ENCODE measurements at regions not wholly inside any gene's neighbourhood (a gene's known extent, or its start where the extent isn't known, plus 50 kb on each side); places are given as distances from the start of the nearest gene placed in this dataset.
A peak's percentile ranks its signal among the peaks of the same experiment; 100 is the strongest.

DNA sequence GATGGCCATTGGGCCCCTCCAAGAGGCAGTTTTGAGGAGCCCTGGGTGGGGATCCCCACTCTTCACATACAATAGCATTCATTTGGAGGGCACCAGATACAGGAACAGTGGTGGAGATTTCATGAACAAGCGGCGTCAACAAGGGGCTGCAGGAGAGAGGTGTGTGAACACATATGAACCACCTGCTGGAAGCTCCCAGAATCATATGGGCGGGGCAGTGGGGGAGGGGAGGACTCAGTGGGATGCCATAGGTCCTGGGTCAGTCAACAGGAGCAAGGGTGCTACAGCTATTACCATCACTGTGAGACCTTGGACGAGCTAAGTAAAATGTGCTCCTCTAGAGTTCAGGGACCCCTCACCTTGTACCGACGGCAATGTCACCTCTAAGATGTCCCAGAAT, 100.4 kb upstream of the IRF2BP2 start:
- Mint-ChIP-seq H3K27me3 (peaks cover under 1% of the 10 kb centered on the region), H3K27ac (no peak overlapping the region), H3K4me1 (peaks cover 4% of the 10 kb centered on the region), H3K4me3 (no peak overlapping the region), H3K9me3 (peaks cover 9% of the 10 kb centered on the region), H3K36me3 (ENCODE audit: low read depth) (peaks cover 4% of the 10 kb centered on the region)
- no peak for DNase-seq
- POLR2A ChIA-PET: no interaction called here
- CTCF ChIA-PET: interaction anchor here (0.6 to 4.0 kb wide), 3 partner anchors 8 to 374 kb away, joined by 3 to 18 read pairs (median 3); no protein-coding TSS in a partner anchor

DNA sequence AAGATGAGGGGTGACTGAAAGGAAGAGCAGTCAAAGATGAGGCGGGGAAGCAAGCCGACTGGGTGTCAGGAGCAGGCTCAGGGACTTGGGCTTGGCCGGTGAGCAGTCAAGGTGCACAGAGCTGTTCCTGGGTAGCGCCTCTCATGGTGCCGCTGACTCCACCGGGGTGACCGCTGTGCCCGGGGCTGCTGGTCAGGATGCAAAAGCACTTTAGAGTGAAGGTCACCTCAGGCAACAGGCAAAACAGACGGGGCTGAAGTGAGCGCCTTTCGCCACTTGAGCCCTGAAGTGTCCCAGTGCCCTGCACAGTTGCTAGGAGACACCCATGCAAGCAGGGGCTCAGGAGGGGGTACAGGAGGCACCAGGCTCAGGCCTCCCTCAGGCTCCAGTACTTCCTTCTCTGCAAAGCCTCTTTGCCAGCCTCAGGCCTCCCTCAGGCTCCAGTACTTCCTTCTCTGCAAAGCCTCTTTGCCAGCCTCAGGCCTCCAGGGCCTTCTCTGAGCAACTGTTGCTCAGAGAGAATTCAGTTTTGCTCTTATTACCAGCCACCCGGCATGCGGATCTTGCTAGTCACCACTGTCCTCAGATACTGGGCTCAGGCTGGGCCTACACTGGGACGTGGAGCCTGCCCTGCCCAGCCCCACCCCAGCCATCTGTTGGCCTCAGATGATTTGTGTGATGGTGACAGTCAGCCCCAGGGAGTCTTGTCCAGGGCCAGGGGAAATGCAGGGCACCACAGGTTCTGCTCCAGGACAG, 99.7 kb upstream of the IRF2BP2 start:
- peaks cover 2% of the 10 kb centered on the region for H3K27me3 Mint-ChIP-seq
- no peak overlapping the region for H3K27ac Mint-ChIP-seq
- ChIA-PET POLR2A (no interaction called here), CTCF (interaction anchor here (0.6 to 4.0 kb wide), 4 partner anchors 7 to 374 kb away, joined by 3 to 18 read pairs (median 3); no protein-coding TSS in a partner anchor)
- H3K4me3 Mint-ChIP-seq: no peak overlapping the region
- H3K4me1 Mint-ChIP-seq: peaks cover 5% of the 10 kb centered on the region
- peaks cover 4% of the 10 kb centered on the region for H3K36me3 Mint-ChIP-seq (ENCODE audit: low read depth)
- peaks cover 9% of the 10 kb centered on the region for H3K9me3 Mint-ChIP-seq
- no peak for DNase-seq

DNA sequence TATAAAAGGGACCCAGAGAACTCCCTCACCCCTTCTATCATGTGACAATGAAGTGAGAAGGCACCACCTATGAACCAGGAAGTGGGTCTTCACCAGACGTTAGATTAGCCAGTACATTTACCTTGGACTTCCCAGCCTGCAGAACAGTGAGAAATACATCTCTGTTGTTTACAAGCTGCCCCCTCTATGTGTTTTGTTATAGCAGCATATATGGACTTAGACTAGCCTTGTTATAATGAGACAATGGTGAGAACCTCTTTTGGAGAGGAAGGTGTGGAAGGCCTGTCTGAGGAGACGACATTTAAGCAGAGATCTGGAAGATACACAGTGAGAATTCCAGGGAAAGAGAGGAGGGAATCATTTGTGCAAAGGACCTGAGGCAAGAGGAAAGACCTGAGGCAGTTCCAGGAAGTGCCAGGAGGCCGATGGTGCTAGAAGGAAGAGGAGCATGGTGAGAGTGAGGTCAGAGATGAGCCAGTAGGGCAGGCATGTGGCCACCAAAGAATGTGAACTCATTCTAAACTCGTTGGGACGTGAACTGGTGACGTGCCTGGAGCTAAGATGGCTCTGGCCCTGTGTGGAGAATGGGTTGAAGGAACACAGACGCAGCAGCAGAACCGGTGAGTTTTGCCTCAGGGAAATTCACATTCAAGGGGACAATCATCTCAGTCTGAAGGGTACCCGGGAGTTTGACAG, 98.9 kb upstream of the IRF2BP2 start:
- no peak overlapping the region for H3K4me3 Mint-ChIP-seq
- no peak for DNase-seq
- ChIA-PET CTCF (interaction anchor here (1.3 kb wide), 1 partner anchor 13 kb away, joined by 3 read pairs; no protein-coding TSS in a partner anchor), POLR2A (no interaction called here)
- peak overlapping the region; percentile 15 for H3K27ac Mint-ChIP-seq
- H3K4me1 Mint-ChIP-seq: peaks cover 3% of the 10 kb centered on the region
- peaks cover 4% of the 10 kb centered on the region for H3K36me3 Mint-ChIP-seq (ENCODE audit: low read depth)
- peaks cover 9% of the 10 kb centered on the region for H3K9me3 Mint-ChIP-seq
- peaks cover 7% of the 10 kb centered on the region for H3K27me3 Mint-ChIP-seq

DNA sequence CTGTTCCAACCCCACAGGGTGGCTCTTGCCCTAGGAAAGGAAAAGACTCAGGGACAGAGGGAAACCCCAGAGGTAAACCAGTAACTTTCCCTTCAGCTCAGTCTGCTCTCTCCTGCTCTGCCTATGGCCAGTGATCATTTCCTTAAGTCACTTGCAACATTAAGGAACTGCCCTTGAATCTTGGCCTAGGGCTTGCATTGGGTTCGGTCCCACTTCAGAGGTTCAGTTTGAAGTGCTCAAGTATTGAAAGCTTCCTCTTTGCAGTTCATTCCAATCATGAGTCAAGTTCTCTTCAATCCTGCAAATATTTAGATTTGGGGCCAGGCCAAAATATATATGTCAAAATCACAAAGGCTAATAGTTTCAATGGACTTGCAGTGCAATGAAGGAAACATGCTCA, 97.7 kb upstream of the IRF2BP2 start:
- Mint-ChIP-seq H3K27me3 (peaks cover 9% of the 10 kb centered on the region), H3K4me1 (peaks cover 3% of the 10 kb centered on the region), H3K27ac (no peak overlapping the region), H3K9me3 (peaks cover 9% of the 10 kb centered on the region), H3K4me3 (no peak overlapping the region), H3K36me3 (ENCODE audit: low read depth) (peaks cover 4% of the 10 kb centered on the region)
- DNase-seq: no peak
- CTCF ChIA-PET: interaction anchor here (1.6 kb wide), 1 partner anchor 50 kb away, joined by 6 read pairs; no protein-coding TSS in a partner anchor
- POLR2A ChIA-PET: no interaction called here

DNA sequence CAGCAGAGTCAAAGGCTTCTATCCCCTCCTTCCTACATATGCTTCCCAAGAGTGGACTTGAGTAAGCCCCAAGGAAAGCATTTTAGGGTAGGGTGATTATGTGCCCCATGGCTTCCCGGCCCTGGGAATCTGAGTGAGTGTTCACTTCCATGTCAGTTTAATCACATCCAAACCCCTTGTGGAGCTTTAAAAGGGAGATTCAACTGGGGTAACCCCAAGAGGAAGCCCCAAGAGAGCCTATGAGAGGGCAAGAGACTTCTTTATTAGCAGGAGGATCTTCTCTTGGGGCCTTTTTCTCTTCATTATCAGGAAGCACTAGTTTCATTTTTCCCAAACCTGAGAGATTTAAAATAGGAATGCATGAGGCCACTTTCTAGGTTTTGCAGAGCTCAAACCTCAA, 97.0 kb upstream of the IRF2BP2 start:
- CTCF ChIA-PET: interaction anchor here (1.6 kb wide), 1 partner anchor 49 kb away, joined by 6 read pairs; no protein-coding TSS in a partner anchor
- peaks cover 9% of the 10 kb centered on the region for H3K9me3 Mint-ChIP-seq
- POLR2A ChIA-PET: no interaction called here

DNA sequence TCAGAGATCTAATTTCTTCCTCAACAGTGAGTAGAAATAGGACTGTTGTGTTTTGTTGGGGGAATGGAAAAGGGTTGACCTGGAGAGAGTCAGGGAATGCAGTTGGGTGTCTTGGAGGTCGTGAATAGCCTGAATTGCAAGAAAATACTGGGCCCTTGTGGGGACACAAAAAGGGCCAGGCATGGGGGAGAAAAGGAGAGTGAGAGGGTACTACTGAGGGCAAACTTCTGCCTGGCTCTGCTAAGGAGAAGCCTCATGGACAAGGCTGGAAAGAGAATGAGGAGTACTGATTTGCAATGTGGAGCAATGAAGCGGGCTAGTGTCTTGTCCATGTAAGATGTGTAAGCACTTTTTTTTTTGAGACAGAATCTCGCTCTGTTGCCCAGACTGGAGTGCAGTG, 96.2 kb upstream of the IRF2BP2 start:
- H3K27ac Mint-ChIP-seq: no peak overlapping the region
- peaks cover 4% of the 10 kb centered on the region for H3K36me3 Mint-ChIP-seq (ENCODE audit: low read depth)
- H3K4me1 Mint-ChIP-seq: peaks cover 3% of the 10 kb centered on the region
- no peak overlapping the region for H3K4me3 Mint-ChIP-seq
- H3K27me3 Mint-ChIP-seq: peaks cover 9% of the 10 kb centered on the region
- POLR2A ChIA-PET: no interaction called here
- CTCF ChIA-PET: interaction anchor here (1.0 to 1.9 kb wide), 5 partner anchors 9 to 51 kb away, joined by 3 to 9 read pairs (median 4); no protein-coding TSS in a partner anchor
- H3K9me3 Mint-ChIP-seq: peaks cover 9% of the 10 kb centered on the region
- DNase-seq: no peak

More for the DNA sequence above, 97.0 kb upstream of the IRF2BP2 start:
- Mint-ChIP-seq H3K27ac (no peak overlapping the region), H3K4me3 (no peak overlapping the region), H3K4me1 (peaks cover 3% of the 10 kb centered on the region), H3K36me3 (ENCODE audit: low read depth) (peaks cover 4% of the 10 kb centered on the region), H3K27me3 (peaks cover 9% of the 10 kb centered on the region)
- DNase-seq: no peak

DNA sequence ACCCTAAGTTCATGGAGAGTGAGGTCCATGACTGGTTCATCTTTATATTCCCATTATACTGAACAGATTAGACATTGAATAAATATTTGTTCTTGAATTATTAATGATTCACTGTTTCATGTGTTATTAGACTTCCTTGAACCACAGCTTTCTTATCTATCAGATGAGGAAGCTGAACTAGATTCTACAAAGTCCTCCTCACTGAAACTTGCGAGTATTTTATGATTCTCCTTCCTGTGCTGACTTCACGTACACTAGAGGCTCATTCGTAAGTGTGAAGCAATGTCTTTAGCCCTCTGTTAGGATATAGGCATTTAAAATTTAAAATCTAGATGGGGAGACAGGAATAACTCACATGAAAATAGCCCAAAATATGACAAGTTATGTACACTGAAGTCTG, 95.6 kb upstream of the IRF2BP2 start:
- no peak overlapping the region for H3K4me3 Mint-ChIP-seq
- H3K9me3 Mint-ChIP-seq: peaks cover 9% of the 10 kb centered on the region
- peaks cover 3% of the 10 kb centered on the region for H3K4me1 Mint-ChIP-seq
- H3K27me3 Mint-ChIP-seq: peaks cover 9% of the 10 kb centered on the region
- POLR2A ChIA-PET: no interaction called here
- H3K27ac Mint-ChIP-seq: no peak overlapping the region
- no peak for DNase-seq
- H3K36me3 Mint-ChIP-seq (ENCODE audit: low read depth): peaks cover 4% of the 10 kb centered on the region
- CTCF ChIA-PET: interaction anchor here (1.0 to 1.9 kb wide), 5 partner anchors 10 to 124 kb away, joined by 3 to 9 read pairs (median 3); no protein-coding TSS in a partner anchor

DNA sequence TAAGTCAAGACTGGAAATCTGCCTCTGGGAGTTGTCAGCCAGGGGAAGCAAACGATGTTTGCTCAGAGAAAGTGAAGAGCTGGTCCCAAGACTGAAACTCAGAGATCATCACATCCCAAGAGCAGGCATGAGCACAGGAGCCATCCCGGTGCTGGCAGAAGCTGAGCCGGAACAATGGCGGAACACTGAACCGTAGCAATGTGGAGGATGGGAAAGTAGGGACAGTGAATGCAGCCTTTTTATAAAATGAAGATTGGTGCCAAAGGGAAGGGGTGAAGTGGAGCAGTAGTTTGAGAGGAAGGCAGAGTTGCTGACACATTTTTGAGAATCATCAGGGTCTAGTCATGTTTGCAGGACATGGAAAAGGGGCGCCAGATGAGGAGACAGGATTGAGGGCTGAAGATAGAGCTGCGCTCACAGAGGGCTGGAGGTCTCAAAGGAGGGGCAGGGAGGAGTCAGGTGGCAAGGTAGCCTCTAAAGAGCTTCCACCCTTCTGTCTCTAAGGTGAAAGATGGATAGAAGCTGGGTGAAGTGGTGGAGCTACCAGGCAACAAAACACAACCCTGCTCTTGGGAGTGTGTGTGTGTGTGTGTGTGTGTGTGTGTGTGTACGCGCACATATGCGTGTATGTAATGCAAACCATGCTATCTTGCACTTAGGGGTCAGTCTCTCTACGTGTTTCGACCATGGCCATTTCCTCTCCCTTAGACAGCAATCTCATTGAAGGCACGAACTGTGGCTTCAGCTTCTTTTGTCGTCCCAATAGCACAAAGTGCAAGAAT, 94.3 kb upstream of the IRF2BP2 start:
- ChIA-PET CTCF (interaction anchor here (1.0 to 1.9 kb wide), 9 partner anchors 9 to 186 kb away, joined by 3 to 9 read pairs (median 3); no protein-coding TSS in a partner anchor), POLR2A (no interaction called here)
- H3K27ac Mint-ChIP-seq: no peak overlapping the region

DNA sequence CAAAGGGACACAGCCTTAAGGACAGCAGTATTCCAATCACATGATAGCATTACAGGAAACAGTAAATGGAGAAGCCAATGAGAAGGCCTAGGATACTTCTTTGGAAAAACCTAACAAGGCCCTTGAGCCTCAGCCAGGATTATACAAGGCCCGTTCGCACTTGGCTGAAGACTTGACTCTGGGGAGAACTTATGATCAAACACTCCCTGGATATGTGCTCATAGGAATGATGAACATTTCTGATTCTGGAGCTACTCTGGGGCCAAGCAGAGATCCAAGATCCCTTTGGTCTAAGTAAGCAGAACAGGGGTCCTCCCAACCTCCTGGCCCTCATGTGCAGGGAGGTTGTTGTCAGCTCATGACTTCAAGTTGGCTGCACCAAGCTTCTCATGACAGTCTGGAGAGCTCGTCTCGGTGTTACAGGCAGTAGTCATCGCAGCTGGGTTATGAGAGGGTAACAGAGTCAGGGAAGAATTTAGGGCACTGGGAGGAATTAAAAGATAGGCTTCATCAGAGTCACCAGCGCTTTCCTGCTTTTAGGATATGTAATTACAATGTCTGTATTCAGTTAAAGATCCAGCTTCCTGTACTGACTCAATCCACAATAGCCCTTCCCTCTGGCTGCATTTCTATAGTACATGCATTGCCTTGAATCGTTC, 92.5 kb upstream of the IRF2BP2 start:
- H3K27ac Mint-ChIP-seq: no peak overlapping the region
- CTCF ChIA-PET: interaction anchor here (0.6 to 2.4 kb wide), 10 partner anchors 9 to 382 kb away, joined by 3 to 18 read pairs (median 4); no protein-coding TSS in a partner anchor
- peaks cover 5% of the 10 kb centered on the region for H3K4me1 Mint-ChIP-seq
- H3K9me3 Mint-ChIP-seq: no peaks in the 10 kb centered on the region
- POLR2A ChIA-PET: no interaction called here
- no peak overlapping the region for H3K4me3 Mint-ChIP-seq
- peaks cover 9% of the 10 kb centered on the region for H3K27me3 Mint-ChIP-seq
- H3K36me3 Mint-ChIP-seq (ENCODE audit: low read depth): peaks cover 4% of the 10 kb centered on the region
- no peak for DNase-seq

More for the DNA sequence above, 94.3 kb upstream of the IRF2BP2 start:
- Mint-ChIP-seq H3K4me1 (peaks cover 5% of the 10 kb centered on the region), H3K9me3 (peaks cover 9% of the 10 kb centered on the region), H3K27me3 (peaks cover 9% of the 10 kb centered on the region), H3K4me3 (no peak overlapping the region), H3K36me3 (ENCODE audit: low read depth) (peaks cover 4% of the 10 kb centered on the region)
- no peak for DNase-seq

DNA sequence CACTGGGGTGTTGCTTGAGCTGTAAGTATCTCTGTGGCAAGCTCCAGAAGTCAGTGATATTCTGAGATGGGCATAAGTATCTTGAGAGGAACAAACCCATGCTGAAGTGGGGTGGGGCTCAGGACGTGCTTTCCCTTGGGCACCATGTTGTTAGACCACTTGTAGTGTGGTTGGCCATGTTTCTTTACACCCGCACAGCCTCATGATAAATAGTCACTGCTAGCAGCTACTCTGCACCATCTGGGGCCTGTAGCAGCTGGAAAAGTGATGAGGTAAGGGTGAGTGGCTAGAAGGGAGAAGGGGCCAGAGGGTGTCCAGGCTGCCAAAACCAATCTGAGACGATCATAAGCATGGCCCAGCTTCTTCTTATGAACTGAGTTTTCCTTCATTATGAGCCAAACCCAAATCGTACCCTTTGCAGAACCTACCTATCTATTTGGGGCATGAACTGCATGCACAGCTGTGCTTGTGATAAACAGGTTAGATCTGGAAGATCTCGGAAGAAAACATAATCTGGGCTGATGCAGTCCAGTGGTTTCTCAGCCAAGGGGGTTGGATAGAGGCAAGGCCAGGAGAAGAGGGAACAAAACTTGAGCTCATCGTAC, 91.9 kb upstream of the IRF2BP2 start:
- peaks cover 5% of the 10 kb centered on the region for H3K4me1 Mint-ChIP-seq
- peaks cover 4% of the 10 kb centered on the region for H3K36me3 Mint-ChIP-seq (ENCODE audit: low read depth)
- ChIA-PET CTCF (interaction anchor here (0.6 to 2.4 kb wide), 11 partner anchors 9 to 382 kb away, joined by 3 to 18 read pairs (median 3); no protein-coding TSS in a partner anchor), POLR2A (no interaction called here)
- H3K9me3 Mint-ChIP-seq: no peaks in the 10 kb centered on the region
- H3K4me3 Mint-ChIP-seq: no peak overlapping the region
- H3K27me3 Mint-ChIP-seq: peaks cover 9% of the 10 kb centered on the region
- no peak for DNase-seq
- H3K27ac Mint-ChIP-seq: no peak overlapping the region

DNA sequence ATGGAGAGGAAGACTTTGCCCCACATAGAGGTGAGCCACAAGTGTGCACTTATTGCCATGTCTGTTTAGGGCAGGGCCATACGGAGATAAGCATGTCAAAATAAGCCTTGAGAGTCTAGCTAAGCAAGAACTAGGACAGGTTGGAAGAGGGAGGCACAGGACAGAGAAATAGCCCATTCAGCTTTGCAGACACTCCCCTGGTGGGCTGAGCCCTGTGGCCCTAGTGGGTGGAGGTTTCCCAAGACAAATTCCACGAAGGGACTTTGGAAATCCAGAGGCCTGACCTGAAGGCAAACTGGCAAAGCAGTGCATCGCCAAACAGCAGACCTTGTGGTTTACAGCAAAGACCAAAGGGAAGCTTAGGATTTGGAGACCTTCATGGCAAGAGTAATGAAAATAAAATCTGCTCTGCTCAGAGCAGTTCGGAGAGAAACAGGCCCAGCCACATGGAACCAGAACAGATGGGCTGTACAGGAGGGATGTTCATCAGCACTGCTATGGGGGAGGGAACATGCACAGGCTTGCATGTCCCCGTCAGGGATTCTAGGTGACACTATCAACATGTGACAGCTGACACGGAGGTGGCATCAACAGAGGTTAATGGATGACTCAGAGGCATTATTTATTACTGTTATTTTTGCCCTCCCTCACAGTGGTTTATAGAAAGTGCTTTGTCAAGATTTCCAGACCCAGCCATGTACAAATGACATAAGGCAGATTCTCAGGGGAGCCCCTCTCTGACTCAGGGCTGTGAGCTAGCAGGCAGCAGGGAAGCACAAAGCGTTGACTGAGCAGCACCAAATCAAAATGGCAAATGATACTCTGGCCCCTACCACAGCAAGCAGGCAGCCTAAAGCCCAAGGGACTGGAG, 90.1 kb upstream of the IRF2BP2 start:
- CTCF ChIA-PET: interaction anchor here (0.6 to 1.2 kb wide), 4 partner anchors 11 to 1437 kb away, joined by 3 to 5 read pairs (median 3); no protein-coding TSS in a partner anchor
- no peak for DNase-seq
- POLR2A ChIA-PET: no interaction called here
- Mint-ChIP-seq H3K9me3 (no peaks in the 10 kb centered on the region), H3K4me3 (no peak overlapping the region), H3K36me3 (ENCODE audit: low read depth) (no peaks in the 10 kb centered on the region), H3K4me1 (peaks cover 1% of the 10 kb centered on the region), H3K27ac (no peak overlapping the region), H3K27me3 (peaks cover 7% of the 10 kb centered on the region)
